Spleen (tissue), 7 donors: ENCODE measurements at regions not wholly inside any gene's neighbourhood (a gene's known extent, or its start where the extent isn't known, plus 50 kb on each side); places are given as distances from the start of the nearest gene placed in this dataset.

Source experiments
- CTCF ChIP-seq, 11 experiments: fragments of 200-600 bp in 7 of 11; fragments of 450-650 bp in 4 of 11; sonication (generic) in 4 of 11; IDR thresholded peaks in 8 of 11; conservative IDR thresholded peaks in 3 of 11; 1 replicate in 7 of 11; 2 replicates in 4 of 11; pipeline versions ENCODE4 v1.4.0 to v1.8.0; 2016 to 2021; ENCODE audit warnings: antibody characterized with exemption in 11 of 11, inconsistent platforms in 4 of 11, mild to moderate bottlenecking in 1 of 11
- POLR2A ChIP-seq, 3 donors: fragments of 450-650 bp; IDR thresholded peaks; one replicate each; pipeline ENCODE4 v1.5.1; 2017; ENCODE audit warnings: antibody characterized with exemption in 3 of 3, mild to moderate bottlenecking in 1 of 3
- POLR2AphosphoS5 ChIP-seq, 3 donors: sonication (generic); formaldehyde crosslinking; IDR thresholded peaks; one replicate each; pipeline ENCODE4 v1.5.1; 2017; ENCODE audit warnings: antibody characterized with exemption in 3 of 3
- donor health status: DM: no; HTN: no; CAD: no; lungs with moderate emphysema.
- donor health status: DM: no; HTN: no; CAD: no.
- donor health status: DM: no; HTN: no; CAD: no.

GRCh38 chr2:64283006-64283570 is 138.9 kb upstream of the PELI1 start:
- TF ChIP-seq CTCF (IDR thresholded peaks at IDR 0.05 in 8 of 11, conservative IDR thresholded peaks at IDR 0.05 in 3 of 11) (no peak), POLR2A (IDR thresholded peaks at IDR 0.05) (no peak), POLR2AphosphoS5 (IDR thresholded peaks at IDR 0.05) (no peak)
